H7 (cell line): ENCODE measurements at regions not wholly inside any gene's neighbourhood (a gene's known extent, or its start where the extent isn't known, plus 50 kb on each side); places are given as distances from the start of the nearest gene placed in this dataset.

Experiments
- DNase-seq: peaks from one replicate; pipeline ENCODE4 v3.0.0; 2012
- H3K27me3 ChIP-seq: 2 replicates; pipeline ENCODE4 v1.6.0; 2011; ENCODE audit warnings: mild to moderate bottlenecking, low read length; ENCODE audit not compliant: control insufficient read depth, insufficient read depth
- H3K36me3 ChIP-seq: replicated peaks from 2 replicates; pipeline ENCODE4 v1.5.1; 2011; ENCODE audit warnings: low read length; ENCODE audit not compliant: control insufficient read depth, insufficient read depth
- H3K4me3 ChIP-seq: 2 replicates; pipeline ENCODE4 v1.5.1; 2011; ENCODE audit warnings: low read depth, mild to moderate bottlenecking, control low read depth, low read length, moderate library complexity; ENCODE audit not compliant: insufficient read depth

DNA sequence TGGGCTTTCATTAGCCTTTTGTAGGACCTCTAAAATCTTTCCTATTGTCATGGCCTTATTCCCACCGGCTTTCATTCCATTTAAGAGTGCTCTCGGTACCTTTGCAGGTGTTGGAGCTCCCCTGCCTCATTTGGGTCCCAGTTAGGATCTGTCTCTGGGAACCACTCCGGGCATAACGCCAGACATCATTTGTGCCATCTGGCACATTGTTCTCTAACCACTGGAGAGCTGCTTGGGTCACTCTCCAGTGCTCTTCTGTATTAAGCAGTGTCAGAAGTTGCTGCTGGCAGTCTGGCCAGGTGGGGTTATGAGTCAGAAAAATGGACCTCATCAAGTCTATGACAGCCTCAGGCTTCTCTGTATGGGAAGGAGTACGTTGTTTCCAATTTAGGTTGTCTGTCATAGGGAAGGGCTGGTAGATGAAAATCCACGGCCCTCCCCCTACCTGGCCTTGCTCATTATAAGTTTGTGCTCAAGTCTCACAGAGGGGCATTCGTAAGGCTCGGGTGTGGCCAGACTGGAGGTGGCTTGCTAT is 62.9 kb upstream of the MOCS1 start:
- no peaks in the 10 kb centered on the region for H3K27me3 ChIP-seq
- no peaks in the 10 kb centered on the region; the same call in 1 of the 2 replicates for H3K36me3 ChIP-seq
- no peak overlapping the region for H3K4me3 ChIP-seq
- no peak for DNase-seq

DNA sequence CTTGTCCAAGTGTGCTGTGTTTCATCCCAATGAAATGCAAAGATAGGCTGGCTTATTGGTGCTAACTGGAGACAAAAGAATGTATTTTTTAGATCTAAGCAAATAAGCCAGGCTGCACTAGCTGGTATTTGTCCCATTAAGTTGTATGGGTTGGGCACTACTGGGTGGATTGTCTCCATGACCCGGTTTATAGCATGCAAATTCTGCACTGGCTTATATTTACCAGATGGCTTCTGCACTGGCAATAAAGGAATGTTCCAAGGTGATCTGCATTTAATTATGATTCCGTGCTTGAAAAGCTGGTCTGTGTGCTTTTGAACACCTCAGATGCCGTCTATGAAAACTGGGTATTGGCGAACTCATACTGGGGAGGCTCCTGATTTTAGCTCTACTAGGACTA is 61.4 kb upstream of the MOCS1 start:
- Histone ChIP-seq H3K36me3 (no peaks in the 10 kb centered on the region; the same call in 1 of the 2 replicates), H3K4me3 (no peak overlapping the region), H3K27me3 (no peaks in the 10 kb centered on the region)
- DNase-seq = no peak

DNA sequence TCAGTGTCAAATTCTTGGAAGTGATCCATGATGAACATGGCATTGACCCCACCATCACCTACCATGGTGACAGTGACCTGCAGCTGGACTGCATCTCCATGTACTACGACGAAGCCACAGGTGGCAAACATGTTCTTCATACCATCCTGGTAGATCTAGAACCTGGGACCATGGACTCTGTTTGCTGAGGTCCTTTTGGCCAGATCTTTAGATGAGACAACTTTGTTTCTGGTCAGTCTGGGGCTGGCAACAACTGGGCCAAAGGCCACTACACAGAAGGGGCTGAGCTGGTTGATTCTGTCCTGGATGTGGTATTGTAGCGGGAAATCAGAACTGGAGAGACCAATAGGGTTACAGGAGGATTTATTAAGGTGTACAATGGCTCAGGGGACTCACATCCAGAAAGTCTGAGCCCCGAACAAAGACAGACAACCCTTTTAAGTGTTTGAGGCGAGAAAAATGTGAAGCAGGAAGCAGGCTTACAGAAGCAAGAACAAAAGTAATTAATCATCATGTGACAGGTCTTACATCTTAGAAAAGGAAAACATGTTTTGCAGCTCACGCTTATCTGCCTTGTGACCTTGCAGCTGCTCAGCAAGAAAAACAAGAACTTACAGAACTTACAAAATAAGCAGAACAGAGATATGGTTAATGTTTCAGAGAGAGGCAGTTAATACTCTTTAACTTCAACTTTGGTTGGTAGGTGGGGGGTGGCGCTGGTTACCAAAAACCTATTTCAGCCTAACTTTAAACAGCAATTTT is 58.8 kb upstream of the MOCS1 start:
- no peaks in the 10 kb centered on the region for H3K27me3 ChIP-seq
- H3K4me3 ChIP-seq = no peak overlapping the region
- no peaks in the 10 kb centered on the region; the same call in 1 of the 2 replicates for H3K36me3 ChIP-seq
- no peak for DNase-seq
